Fibroblast of skin of scalp (primary cell): ENCODE measurements at regions not wholly inside any gene's neighbourhood (a gene's known extent, or its start where the extent isn't known, plus 50 kb on each side); places are given as distances from the start of the nearest gene placed in this dataset.
A peak's percentile ranks its signal among the peaks of the same experiment; 100 is the strongest.

Experiments
- DNase-seq: peaks from one replicate; pipeline ENCODE4 v3.0.0-alpha.2; 2013

DNA sequence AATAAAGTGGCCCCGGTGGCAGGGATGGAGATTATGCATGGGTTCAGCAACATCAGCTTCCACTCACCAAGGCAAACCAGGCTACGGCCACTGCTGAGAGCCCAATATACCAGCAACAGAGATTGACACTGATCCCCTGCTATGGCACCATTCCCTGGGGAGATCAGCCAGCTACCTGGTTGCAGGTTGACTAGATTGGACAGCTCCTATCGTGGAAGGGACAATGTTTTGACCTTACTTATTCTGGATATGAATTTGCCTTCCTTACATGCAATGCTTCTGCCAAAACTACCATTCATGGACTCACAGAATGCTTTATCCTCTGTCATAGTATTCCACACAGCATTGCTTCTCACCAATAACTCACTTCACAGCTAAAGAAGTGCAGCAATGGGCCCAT is 174.8 kb upstream of the TNFAIP3 start:
- DNase-seq: no peak

DNA sequence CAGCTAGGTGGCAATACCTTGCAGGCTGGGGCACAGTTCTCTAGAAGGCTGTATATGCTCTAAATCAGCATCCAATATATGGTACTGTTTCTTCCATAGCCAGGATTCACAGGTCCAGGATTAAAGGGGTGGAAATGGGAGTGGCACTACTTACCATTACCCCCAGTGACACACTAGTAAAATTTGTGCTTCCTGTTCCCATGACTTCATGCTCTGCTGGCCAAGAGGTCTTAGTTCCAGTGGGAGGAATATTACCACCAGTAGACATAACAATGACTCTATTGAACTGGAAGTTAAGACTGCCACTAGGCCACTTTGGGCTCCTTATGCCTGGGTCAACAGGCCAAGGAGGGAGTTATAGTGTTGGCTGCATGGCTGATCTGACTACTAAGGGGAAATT is 174.3 kb upstream of the TNFAIP3 start:
- DNase-seq: peak; percentile 52

DNA sequence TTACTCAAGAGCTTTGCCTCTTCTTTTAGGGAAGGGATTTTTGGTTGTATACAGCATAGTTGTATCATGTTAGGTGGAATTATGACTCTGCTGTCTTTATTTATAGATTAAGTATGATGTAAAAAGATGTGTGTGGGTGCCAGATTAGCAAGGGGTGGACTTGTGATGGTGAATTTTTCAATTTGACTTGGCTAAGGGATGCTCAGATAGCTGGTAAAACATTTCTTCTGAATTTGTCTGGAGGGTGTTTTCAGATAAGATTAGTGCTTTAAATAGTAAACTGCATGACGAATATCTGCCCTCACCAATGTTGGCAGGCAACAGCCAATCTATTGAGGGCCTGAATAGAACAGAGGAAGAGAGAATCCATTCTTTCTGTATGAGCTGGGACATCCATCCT is 173.3 kb upstream of the TNFAIP3 start:
- DNase-seq: no peak

DNA sequence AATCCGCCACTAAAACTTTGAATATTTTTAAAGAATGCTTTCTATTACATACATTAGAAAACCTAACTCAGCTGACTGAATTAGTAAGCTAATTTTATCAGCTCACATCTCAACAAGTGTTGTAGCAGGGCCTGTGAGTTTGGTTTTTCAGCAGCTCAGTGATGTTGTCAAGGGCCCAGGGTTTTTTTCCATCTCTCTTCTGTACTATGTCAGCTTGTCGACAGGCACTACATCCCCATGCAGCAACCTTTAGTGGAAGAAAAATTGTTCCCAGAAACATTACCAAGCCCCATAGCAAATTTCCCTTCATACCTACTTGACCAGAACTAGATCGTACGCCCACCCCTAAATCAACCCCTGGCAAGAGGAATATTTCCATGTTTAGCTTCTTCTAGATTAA is 170.3 kb upstream of the TNFAIP3 start:
- no peak for DNase-seq

DNA sequence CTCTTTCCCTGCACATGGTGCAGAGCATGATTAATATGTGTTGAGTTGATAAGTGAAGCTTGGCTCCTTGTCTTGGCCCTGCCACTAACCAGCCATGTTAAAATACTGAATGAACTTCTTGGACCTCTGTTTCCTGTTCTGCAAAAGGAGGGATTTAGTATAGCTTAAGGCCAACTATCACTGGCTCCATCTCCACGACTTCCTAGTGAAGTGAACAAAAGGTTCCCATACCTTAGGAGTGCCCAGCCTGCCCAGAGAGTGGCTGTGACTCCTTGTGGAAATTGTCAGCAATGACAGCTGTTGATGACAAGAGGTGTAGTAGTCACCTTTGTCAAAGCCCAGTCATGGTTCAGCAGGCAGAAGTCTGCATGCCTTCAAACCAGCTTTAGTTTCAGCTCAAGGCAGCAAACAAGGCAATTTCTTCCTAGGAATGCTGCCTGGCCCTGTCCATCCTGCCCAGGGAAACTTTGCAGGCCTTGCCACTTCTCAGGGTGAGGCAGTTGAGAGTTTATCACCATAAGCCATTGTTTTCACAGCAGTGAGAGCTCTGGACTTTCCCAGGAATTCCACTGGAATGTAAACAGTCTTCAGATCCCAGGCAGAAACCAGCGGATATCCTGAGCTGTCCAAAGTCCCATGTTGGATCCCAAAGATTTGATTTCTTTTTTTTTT is 169.7 kb upstream of the TNFAIP3 start:
- DNase-seq: peak; percentile 85

DNA sequence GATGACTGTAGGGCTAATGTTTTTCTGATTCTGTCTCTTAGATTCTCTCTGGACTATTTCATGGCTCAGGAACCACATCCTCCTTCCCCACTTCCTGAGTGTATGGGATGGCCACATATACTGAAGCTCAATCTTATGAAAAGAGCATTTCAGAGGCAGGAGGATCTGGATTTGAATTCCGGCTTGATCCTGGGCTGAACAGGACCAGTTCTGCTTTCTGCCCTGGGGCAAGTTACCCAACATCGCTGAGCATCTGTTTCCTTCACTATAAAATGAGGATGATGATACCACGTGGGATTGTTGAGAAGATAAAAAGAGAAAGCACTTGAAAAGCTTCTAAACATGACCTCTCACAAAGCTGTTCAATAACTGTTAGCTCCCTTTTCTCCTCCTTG is 168.4 kb upstream of the TNFAIP3 start:
- DNase-seq: peak; percentile 36

DNA sequence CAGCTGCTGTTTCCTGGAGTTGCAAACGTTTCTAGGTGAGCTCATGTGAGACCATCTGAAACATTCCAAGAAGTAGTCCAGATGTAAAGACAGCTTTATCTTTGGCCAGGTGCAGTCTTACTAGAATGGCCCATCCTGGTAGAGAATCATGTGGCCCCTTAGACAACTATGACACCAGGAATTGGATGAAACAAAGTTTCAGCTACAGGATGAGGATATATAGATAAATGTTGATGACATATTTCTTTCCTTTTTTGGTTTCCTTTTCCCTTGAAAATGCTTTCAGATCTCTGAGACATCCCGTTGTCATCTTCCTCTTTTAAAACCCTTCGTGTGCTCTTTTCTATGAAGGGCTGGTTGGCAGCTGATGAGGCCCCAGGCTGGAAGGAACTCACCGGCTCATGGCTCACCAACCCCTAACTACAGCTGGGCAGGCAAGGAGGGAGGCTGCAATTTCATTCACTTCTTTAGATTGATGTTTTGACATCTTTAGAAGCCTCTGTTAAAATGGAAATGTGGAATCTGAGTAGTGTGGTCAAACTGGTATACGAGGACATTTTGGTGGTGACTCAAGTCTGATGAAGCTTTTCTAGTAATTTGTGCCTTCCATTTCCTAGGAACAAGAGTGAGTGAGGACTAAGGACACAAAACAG is 167.9 kb upstream of the TNFAIP3 start:
- DNase-seq: peak; percentile 35

DNA sequence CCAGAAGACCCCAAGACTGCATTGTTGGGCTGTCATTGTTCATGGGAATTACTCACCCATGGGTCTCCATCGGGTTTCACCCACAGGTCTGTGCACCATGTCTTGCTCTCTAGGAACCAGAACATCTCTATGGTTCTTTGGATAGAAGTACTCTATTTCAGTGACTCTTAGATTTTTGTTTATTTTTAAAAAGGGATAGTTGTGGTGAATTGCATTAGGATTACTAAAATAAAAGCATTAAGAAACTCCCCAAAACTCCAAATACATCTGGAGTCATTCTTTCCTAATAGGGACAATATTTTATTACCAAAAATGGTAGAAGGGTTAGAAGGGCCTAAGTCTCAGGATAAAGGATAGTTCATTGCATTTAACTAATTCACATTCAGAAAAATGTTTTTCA is 166.9 kb upstream of the TNFAIP3 start:
- no peak for DNase-seq

DNA sequence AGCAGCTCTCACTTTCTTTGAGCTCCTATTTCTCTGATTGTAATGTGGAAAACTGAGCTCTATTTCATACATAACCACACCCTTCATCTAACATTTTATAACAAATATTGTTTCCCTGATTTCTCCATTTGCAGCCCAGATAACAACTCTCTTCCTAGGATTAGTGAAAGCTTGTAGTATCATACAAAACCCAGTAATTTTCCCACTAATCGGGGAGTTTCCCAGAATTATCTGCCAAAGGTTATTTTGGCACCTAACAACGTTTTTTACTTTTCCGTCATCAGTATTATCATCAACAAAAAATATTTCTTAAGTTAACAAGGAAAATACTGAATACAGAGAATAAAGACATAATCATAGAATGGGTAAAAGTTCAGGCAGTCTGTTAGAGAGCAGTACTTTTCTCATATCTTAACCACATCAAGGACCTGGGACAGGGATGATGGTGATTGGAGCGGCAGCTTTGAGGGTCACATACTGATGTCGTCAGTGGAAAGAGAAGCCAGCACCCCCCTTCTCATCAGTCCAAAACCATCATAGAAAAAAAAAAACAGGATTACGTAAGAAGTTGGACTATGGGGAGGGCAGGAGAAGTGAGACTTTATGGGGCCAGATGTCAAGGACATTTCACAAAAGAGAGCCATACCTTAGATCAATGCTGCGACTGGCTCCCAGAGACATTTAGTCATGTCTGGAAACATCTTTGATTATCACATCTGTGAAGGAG is 166.1 kb upstream of the TNFAIP3 start:
- DNase-seq: no peak

DNA sequence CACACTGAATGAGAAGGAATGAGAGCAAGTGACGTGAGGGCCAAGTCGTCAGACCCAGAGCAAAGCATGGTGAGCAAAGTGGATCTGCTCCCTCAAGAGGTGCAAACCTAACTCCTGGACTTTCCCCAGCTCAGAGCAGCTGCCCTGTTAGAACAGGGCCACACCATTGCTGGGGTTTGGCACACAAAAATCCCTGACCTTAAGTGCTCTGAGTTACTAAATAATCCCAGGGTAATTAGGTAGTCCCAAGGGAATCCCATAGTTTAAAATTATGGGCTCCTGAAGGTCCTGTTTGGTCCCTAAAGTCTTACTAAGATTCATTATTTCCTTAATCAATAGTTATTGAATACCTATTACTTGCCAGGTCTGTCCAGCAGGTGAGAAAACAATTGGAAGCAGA is 165.1 kb upstream of the TNFAIP3 start:
- no peak for DNase-seq

DNA sequence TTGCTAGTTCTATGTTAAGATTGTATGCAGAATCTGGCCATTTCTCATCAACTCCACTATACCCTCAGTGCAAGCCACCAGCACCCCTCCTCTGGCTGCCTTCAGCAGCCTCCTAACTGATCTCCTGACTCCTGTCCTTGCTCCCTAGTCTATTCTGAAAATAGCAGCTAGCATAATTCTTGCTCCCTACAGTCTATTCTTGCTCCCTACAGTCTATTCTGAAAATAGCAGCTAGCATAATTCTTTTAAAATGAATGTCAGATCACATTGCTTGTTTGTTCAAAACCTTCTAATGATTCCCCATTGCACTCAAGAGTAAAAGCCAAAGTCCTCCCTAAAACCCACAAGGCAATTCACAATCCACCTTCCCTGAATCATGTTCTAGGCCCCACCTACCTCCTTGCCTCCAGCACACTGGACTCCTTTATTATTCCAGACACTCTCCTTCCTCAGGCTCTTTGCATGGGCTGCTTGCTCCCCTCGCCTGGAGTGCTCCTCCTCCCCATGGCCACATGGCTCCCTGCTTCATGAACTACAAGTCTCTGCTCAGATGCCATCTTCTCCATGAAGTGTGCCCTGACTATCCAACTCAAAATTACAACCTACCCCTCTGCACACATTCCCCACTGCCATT is 164.2 kb upstream of the TNFAIP3 start:
- no peak for DNase-seq

DNA sequence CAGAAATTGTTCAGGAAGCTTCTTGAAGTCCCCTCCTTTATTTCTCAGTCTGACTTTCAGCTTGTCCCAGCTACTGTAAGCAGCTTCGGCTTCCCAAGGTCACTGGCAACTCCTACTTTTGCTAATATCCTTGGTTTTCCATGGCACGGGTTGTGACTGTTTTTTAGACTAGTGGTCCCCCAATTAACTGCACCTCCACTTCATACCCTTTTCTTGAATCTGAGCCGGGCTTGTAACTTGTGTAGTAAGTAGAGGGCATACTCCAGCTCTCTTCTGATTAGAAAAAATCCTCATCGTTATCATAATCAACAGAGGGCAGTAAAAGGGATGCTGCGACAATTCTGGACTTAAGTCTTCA is 162.3 kb upstream of the TNFAIP3 start:
- DNase-seq: no peak

DNA sequence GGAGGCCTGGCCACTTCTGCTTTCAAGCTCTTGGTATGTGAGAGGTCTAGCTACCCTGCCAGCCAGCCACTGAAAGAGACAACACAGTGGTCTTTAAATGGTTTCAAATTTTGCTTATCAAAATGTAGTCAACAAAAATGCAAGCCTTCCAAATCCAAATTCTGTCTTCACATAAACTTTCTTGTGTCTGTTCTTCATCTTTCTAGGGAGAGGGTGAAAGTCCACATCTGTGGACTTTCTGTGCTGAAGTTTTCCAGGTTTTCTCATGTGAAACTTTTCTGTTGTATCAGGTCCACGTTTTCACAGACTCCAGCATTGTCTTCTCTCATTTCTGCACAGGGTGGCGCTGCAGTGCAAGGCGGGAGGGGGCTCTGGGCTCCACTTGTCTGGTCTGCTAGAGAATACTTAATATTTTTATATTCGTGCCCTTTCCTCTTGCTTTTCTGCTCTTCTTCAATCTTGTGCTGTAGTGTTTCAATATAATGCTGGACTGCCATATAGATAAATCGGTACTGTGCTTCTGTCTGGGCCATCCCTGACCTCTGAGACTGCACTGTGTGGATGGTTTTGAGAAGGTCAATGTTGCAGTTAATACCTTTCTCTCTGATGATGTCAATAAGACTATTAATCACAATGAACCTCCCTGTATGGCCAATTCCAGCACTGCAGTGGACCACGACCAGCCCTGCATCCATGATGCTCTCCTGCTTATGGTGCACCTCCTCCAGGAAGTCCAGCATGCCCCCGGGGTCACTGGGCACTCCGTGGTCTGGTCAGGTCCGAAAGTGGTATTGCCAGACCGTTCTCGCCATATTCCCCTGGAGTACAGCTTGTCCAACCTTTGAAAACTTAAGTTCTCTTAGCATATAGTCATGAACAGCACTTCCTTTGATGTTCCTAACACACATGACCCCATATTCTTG is 161.6 kb upstream of the TNFAIP3 start:
- DNase-seq: peak; percentile 60

DNA sequence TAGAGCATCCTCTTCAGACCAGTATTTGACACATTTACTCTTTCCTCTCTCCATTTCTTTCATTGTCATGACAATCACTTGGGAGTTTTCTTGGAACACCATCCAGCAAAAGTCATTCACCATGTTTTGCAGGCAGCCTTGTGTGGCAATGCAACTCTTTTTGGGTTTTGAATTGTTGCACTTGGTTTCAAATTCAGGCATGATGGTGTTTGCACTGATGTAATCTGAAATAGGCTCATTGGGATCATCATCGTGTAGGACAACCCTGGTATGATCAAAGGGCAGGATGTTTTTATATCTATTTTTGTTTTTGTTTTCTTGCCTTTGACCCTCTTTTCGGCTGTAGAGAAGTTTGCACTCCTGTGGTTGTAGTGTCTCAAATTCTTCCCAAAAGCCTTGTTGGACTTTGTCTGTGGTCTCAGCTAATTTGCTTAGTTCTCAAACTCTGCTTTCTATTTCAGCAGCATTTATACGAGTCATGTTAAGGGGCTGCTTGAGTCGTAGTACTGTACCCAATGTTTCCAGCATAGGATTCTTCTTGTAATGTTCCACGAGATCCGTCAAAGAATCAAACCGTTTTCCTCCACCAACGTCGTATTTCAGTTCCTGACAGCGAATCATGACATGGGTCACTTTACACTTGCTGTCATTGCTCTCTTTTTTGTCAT is 160.8 kb upstream of the TNFAIP3 start:
- DNase-seq: no peak

DNA sequence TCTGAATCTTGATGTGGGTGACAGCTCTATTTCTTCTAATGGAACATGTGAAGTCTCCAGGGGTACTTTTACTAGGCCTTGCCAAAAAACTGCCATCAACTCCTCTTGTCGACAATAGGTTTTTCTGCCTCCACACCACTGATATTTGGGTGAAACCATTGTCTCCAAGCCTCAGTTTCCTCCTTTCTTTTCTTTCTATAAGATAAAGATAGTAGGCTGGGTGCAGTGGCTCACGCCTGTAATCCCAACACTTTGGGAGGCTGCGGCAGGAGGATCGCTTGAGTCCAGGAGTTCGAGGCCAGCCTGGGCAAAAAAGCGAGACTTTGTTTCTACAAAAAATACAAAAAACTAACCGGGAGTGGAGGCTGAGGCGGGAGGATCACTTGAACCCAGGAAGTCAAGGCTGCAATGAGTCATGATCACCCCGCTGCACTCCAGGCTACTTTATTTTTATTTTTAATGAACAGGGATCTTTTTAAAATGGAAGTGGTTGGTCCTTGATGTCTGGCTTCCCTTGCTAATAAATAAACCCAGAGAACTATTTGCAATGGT is 159.9 kb upstream of the TNFAIP3 start:
- DNase-seq: no peak

DNA sequence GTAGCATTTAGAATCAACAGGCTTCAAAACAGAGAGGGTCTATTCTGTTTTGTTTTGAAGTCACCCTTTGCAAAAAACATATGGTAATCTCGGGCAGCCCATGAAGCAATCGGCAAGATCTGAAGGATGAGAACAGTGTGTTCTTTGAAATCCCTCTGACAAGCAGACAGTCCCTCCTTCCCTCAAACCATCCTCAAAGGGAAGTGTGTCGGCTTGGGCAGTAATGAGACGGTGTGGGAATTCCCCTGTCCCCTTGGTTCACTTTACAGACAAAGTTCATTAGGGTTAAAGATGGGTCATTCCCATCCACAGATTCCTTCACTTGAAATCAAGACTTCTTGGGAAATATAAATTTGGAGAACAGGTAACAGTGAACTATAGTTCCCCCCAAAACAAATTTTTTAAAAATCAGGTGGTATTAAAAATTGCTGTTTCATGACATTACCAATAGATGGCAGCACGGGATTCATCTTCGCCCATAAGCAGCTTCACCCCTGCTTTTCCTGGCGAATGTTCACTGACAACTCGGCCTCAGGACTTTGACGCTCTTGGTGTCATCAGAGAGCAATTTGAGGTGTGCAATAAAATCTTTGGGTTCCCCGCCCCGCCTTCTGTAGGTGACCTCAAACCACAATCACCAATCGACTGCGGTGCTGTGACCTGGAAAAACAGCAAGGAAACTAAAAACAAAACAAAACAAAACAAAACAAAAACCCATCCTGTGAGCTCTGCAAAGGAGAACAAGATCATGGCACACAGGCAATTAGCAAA is 159.3 kb upstream of the TNFAIP3 start:
- peak; percentile 82 for DNase-seq

DNA sequence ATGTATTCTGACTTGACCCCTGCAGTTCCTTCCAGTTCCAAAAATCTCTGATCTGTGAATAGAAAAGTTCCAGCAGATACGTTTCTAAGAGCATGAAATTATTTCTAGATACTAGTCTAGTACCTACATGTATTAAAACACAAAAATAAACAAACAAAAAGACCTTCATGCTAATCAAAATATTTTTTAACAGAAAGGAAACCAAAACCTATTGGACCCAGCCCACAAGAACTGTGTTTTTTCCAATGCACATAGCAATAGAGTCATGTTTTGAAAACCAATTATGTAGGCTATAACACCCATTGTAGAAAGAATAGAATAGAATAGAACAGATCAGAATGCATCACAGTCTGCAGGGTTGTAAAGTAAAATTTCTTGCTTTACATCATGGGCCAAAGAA is 158.6 kb upstream of the TNFAIP3 start:
- no peak for DNase-seq

DNA sequence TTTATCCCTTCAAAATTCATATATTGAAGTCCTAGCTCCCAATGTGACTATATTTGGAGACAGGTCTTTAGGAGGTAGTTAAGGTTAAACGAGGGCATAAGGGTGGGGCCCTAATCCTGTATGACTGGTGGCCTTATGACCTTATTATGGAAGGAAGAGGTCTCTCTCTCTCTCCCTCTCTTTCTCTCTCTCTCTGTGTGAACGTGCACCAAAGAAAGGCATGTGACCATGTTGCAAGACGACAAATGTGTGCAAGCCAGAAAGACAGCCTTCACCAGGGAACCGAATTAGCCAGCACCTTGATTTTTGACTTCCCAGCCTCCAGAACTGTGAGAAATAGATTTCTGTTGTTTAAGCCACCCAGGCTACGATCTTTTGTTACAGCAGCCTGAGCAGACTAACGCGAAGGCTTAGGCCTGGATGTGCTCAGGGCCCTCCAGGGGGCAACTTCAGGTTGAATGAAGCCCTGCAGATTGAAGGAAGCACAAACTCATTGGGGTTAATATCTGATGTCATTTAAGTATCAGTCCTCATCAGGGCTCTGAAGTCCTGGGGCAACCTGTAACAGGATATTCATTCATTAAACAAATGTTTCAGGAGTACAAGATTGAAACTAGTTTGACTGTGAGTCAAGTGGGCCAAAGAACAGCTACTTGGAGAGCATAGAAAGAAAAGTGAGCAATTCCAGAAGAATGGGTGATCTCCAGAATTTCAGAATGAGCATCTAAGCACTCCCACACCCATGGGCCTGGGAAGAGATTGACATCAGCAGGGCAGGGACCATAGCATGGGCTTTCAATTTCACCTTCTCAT is 157.4 kb upstream of the TNFAIP3 start:
- peak; percentile 22 for DNase-seq

DNA sequence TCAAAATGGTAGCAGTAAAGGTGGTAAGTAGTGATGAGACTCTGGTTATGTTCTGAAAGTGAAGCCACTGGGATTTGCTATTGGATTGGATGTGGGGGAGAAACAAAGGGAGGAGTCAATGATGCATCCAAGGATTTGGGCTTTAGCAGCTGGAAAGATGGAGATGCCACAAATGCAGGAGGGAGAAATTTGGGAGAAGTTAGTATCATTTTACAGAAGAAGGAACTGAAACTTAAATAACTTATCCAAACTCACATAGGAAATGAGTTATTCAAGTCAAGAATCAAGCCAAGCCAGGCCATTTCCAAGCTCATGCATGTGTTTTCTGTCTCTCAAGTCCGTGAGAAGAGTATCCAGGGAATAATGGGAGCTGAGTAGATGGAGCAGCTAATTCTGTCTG is 155.1 kb upstream of the TNFAIP3 start:
- DNase-seq: no peak

DNA sequence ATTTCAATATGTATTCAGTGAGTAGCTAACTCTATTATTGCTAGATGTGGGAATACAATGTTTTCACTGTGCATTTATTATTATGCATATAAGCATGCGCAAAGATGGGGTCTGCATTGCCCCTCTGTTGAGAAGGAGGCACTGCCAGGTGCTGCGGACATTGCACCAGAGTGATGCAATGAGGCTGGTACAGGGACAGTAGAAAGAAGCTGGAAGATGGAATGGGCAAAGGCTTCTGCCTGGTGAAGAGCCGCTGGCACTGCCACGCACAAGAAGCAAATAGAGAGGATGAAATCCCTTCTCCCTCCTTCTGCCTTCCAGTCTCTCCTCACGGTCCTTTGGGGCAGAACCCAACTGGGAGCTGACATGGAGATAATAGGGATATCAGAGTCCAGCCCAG is 154.5 kb upstream of the TNFAIP3 start:
- no peak for DNase-seq
